ENCODE measurements at regions not wholly inside any gene's neighbourhood (a gene's known extent, or its start where the extent isn't known, plus 50 kb on each side); places are given as distances from the start of the nearest gene placed in this dataset.

GRCh38 chr4:185883591-185883990 is 71.6 kb upstream of the SORBS2 start:
- no peak overlapping the region for H3K27ac Mint-ChIP-seq
- H3K36me3 Mint-ChIP-seq = peaks cover 0 to 5% (median 2%) of the 10 kb centered on the region in 3 donors
- DNase-seq = no peak
- H3K27me3 Mint-ChIP-seq (ENCODE audit: low read depth in 3 of 3) = peaks cover 1 to 5% (median 4%) of the 10 kb centered on the region in 3 donors
- H3K4me3 Mint-ChIP-seq = no peak overlapping the region
- H3K4me1 Mint-ChIP-seq = peaks cover 0 to 7% of the 10 kb centered on the region in 2 donors
- peaks cover 0 to 12% (median 3%) of the 10 kb centered on the region in 6 donors for H3K9me3 Mint-ChIP-seq

- H3K9me3 Mint-ChIP-seq = peaks cover 3 to 18% (median 4%) of the 10 kb centered on the region in 6 donors
- H3K27ac Mint-ChIP-seq = no peak overlapping the region
- peaks cover 6 to 8% (median 6%) of the 10 kb centered on the region in 3 donors for H3K36me3 Mint-ChIP-seq
- peaks cover 1 to 6% (median 4%) of the 10 kb centered on the region in 3 donors for H3K27me3 Mint-ChIP-seq (ENCODE audit: low read depth in 3 of 3)
- DNase-seq = no peak
- H3K4me3 Mint-ChIP-seq = no peak overlapping the region
- peaks cover 0 to 7% of the 10 kb centered on the region in 2 donors for H3K4me1 Mint-ChIP-seq
Observed at GRCh38 chr4:185885075-185885474, 73.1 kb upstream of the SORBS2 start.

GRCh38 chr4:185885604-185886003 is 73.6 kb upstream of the SORBS2 start:
- DNase-seq = no peak
- Mint-ChIP-seq H3K4me1 (peaks cover 0 to 7% of the 10 kb centered on the region in 2 donors), H3K27ac (no peak overlapping the region), H3K27me3 (ENCODE audit: low read depth in 3 of 3) (peaks cover 3 to 6% (median 4%) of the 10 kb centered on the region in 3 donors), H3K9me3 (peaks cover 3 to 18% (median 4%) of the 10 kb centered on the region in 6 donors), H3K36me3 (peaks cover 6 to 8% (median 6%) of the 10 kb centered on the region in 3 donors), H3K4me3 (no peak overlapping the region)

GRCh38 chr4:185886832-185887524 is 75.0 kb upstream of the SORBS2 start:
- peaks cover 3 to 6% (median 4%) of the 10 kb centered on the region in 3 donors for H3K27me3 Mint-ChIP-seq (ENCODE audit: low read depth in 3 of 3)

DNA sequence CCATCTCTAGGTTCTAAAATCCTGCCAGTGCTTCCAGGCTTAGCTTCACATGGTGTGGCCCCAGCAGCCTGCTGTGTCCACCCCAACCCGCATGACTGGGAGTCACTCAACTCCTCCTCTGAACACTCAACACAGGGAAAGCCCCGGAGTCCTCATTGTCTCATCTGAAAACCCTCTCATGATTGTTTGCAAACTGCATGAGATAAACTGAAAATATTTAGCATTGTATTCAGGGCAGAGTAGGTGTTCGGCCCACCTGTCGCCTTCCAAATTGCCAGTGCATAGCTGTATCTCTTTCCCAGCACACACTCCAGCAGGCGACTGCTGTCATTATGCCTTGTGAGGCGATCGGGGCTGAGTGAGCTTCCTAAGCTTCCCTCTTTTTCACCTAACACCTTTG is 76.7 kb upstream of the SORBS2 start:
- Mint-ChIP-seq H3K27ac (no peak overlapping the region), H3K9me3 (peaks cover 4 to 18% (median 6%) of the 10 kb centered on the region in 6 donors), H3K4me1 (peaks cover 0 to 7% of the 10 kb centered on the region in 2 donors), H3K27me3 (ENCODE audit: low read depth in 3 of 3) (peaks cover 2 to 8% (median 4%) of the 10 kb centered on the region in 3 donors), H3K36me3 (peaks cover 6 to 14% (median 6%) of the 10 kb centered on the region in 3 donors), H3K4me3 (no peak overlapping the region)
- no peak for DNase-seq

More at GRCh38 chr4:185886832-185887524, 75.0 kb upstream of the SORBS2 start:
- H3K4me3 Mint-ChIP-seq = peak overlapping the region in 1 of 5 donors; percentile 24
- no peak for DNase-seq
- peaks cover 3 to 18% (median 4%) of the 10 kb centered on the region in 6 donors for H3K9me3 Mint-ChIP-seq
- no peak overlapping the region for H3K27ac Mint-ChIP-seq
- H3K4me1 Mint-ChIP-seq = peaks cover 0 to 7% of the 10 kb centered on the region in 2 donors
- H3K36me3 Mint-ChIP-seq = peaks cover 6 to 8% (median 6%) of the 10 kb centered on the region in 3 donors

GRCh38 chr4:185889585-185889984 is 77.6 kb upstream of the SORBS2 start:
- peaks cover 6 to 14% (median 6%) of the 10 kb centered on the region in 3 donors for H3K36me3 Mint-ChIP-seq
- peaks cover 0 to 7% of the 10 kb centered on the region in 2 donors for H3K4me1 Mint-ChIP-seq
- no peak overlapping the region for H3K27ac Mint-ChIP-seq
- H3K27me3 Mint-ChIP-seq (ENCODE audit: low read depth in 3 of 3) = peaks cover 2 to 8% (median 3%) of the 10 kb centered on the region in 3 donors
- no peak for DNase-seq
- no peak overlapping the region for H3K4me3 Mint-ChIP-seq
- peaks cover 4 to 18% (median 6%) of the 10 kb centered on the region in 6 donors for H3K9me3 Mint-ChIP-seq

DNA sequence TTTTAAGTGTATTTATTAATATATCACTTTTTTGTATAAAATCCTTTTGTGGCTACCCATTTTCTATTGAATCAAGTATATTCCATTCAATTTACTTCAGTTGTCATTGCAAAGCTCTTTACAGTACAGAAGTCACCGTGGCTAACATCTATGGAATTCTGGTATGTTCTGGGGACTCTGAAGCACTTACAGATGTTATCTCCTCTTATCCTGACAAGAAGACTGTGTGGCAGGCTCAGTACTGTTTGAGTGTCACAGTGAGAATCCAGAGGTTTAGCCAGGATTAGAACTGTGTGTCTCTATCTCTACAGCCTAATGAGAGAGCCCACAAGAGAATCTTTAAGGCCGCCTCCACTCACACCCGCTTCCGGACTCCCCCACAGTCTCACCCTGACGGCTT is 78.2 kb upstream of the SORBS2 start:
- peaks cover 6 to 14% (median 6%) of the 10 kb centered on the region in 3 donors for H3K36me3 Mint-ChIP-seq
- peaks cover 0 to 7% of the 10 kb centered on the region in 2 donors for H3K4me1 Mint-ChIP-seq
- H3K9me3 Mint-ChIP-seq = peaks cover 4 to 18% (median 6%) of the 10 kb centered on the region in 6 donors
- H3K27me3 Mint-ChIP-seq (ENCODE audit: low read depth in 3 of 3) = peaks cover 0 to 8% (median 2%) of the 10 kb centered on the region in 3 donors
- no peak overlapping the region for H3K4me3 Mint-ChIP-seq
- H3K27ac Mint-ChIP-seq = peak overlapping the region in 1 of 6 donors; percentile 33
- DNase-seq = no peak

GRCh38 chr4:185892165-185892564 is 80.2 kb upstream of the SORBS2 start:
- Mint-ChIP-seq H3K27me3 (ENCODE audit: low read depth in 3 of 3) (peaks cover 2 to 3% (median 2%) of the 10 kb centered on the region in 3 donors), H3K4me1 (peaks cover 3 to 6% of the 10 kb centered on the region in 2 donors), H3K9me3 (peaks cover 4 to 18% (median 6%) of the 10 kb centered on the region in 6 donors)

GRCh38 chr4:185893500-185893899 is 81.5 kb upstream of the SORBS2 start:
- Mint-ChIP-seq H3K9me3 (peaks cover 1 to 12% (median 5%) of the 10 kb centered on the region in 6 donors), H3K27me3 (ENCODE audit: low read depth in 3 of 3) (peaks cover 2 to 5% (median 3%) of the 10 kb centered on the region in 3 donors), H3K36me3 (peaks cover 2 to 13% (median 6%) of the 10 kb centered on the region in 3 donors), H3K4me3 (no peak overlapping the region), H3K4me1 (peaks cover 4 to 6% of the 10 kb centered on the region in 2 donors), H3K27ac (no peak overlapping the region)
- DNase-seq = no peak

More at GRCh38 chr4:185892165-185892564, 80.2 kb upstream of the SORBS2 start:
- Mint-ChIP-seq H3K36me3 (peaks cover 6 to 14% (median 6%) of the 10 kb centered on the region in 3 donors), H3K4me3 (no peak overlapping the region), H3K27ac (no peak overlapping the region)
- DNase-seq = no peak

DNA sequence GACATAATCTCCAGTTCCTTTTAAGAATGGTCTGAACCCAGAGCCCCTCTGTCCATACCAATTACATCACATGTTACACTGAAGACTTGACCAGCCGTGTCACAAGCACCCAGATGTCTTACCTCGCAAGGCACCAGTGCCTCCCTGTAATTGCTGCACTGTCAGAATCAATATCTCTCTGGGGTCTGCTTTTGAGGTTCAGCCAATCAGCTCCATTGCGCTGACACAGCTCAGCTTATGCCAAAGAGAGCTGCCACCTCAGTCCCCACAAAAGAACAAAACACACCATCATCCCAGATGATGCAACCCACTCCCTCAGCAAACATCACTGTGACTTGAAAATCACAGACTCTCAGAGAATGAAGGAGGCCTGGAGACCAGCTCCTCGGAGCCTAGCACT is 82.5 kb upstream of the SORBS2 start:
- Mint-ChIP-seq H3K27me3 (ENCODE audit: low read depth in 3 of 3) (peaks cover 2 to 5% (median 2%) of the 10 kb centered on the region in 3 donors), H3K27ac (no peak overlapping the region), H3K4me1 (peaks cover 4 to 6% of the 10 kb centered on the region in 2 donors), H3K9me3 (peaks cover 0 to 7% (median 3%) of the 10 kb centered on the region in 6 donors), H3K36me3 (peaks cover 0 to 10% (median 3%) of the 10 kb centered on the region in 3 donors), H3K4me3 (no peak overlapping the region)
- no peak for DNase-seq

DNA sequence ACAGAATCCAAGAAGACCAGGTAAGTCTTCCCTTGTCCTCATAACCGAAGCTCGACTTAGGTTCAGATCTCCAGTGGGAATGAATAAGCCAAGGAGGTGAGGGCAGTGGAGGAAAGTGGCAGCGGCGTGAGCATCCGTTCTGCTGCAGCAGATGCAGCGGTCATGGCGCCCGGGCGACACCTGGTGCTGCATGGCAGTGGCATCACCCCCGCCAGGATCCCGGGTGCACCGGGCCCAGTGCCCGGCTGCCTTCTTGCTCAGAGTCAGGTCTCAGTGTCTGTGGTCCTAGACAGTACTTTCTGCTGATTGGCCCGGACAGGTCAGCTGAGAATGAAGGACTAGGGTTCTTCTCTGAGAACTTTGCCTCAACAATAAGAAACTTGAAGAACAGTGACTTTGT is 83.4 kb upstream of the SORBS2 start:
- Mint-ChIP-seq H3K9me3 (peaks cover 0 to 7% (median 0%) of the 10 kb centered on the region in 6 donors), H3K4me1 (peaks cover 4 to 6% of the 10 kb centered on the region in 2 donors), H3K4me3 (no peak overlapping the region), H3K27ac (no peak overlapping the region), H3K36me3 (peaks cover 0 to 6% (median 0%) of the 10 kb centered on the region in 3 donors), H3K27me3 (ENCODE audit: low read depth in 3 of 3) (peaks cover 2 to 5% (median 2%) of the 10 kb centered on the region in 3 donors)
- no peak for DNase-seq

- Mint-ChIP-seq H3K4me1 (peaks cover 4 to 6% of the 10 kb centered on the region in 2 donors), H3K4me3 (no peak overlapping the region), H3K27ac (no peak overlapping the region), H3K9me3 (peaks cover 0 to 7% (median 0%) of the 10 kb centered on the region in 6 donors), H3K36me3 (peaks cover 0 to 6% (median 0%) of the 10 kb centered on the region in 3 donors), H3K27me3 (ENCODE audit: low read depth in 3 of 3) (peaks cover 0 to 5% (median 2%) of the 10 kb centered on the region in 3 donors)
- no peak for DNase-seq
Observed at GRCh38 chr4:185895866-185896265, 83.9 kb upstream of the SORBS2 start.

- H3K27me3 Mint-ChIP-seq (ENCODE audit: low read depth in 3 of 3) = peaks cover 0 to 5% (median 2%) of the 10 kb centered on the region in 3 donors
- DNase-seq = no peak
- H3K4me3 Mint-ChIP-seq = peak overlapping the region in 1 of 5 donors; percentile 2
- H3K27ac Mint-ChIP-seq = no peak overlapping the region
- peaks cover 0 to 7% (median 0%) of the 10 kb centered on the region in 6 donors for H3K9me3 Mint-ChIP-seq
- peaks cover 0 to 6% (median 0%) of the 10 kb centered on the region in 3 donors for H3K36me3 Mint-ChIP-seq
- H3K4me1 Mint-ChIP-seq = peaks cover 4 to 6% of the 10 kb centered on the region in 2 donors
Observed at GRCh38 chr4:185896817-185897488, 85.0 kb upstream of the SORBS2 start.

Data from immature natural killer cell (primary cell).